ENCODE measurements at regions not wholly inside any gene's neighbourhood (a gene's known extent, or its start where the extent isn't known, plus 50 kb on each side); places are given as distances from the start of the nearest gene placed in this dataset.

DNA sequence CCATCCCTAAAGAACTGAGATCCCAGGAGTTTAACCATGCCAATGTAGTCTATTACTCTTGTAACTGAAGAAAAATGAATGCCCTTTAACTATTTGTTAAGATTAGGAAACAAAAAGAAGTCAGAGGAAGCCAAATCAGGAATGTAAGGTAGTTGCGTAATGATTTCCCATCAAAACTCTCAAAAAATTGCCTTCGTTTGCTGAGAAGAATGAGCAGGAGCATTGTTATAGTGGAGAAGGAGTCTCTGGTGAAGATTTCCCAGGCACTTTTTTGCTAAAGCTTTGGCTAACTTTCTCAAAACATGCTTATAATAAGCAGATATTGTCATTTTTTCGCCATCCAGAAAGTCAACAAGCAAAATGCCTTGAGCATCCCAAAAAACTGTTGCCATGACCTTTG is 224.0 kb upstream of the SIX2 start:
- TF ChIP-seq, protein P1, sequence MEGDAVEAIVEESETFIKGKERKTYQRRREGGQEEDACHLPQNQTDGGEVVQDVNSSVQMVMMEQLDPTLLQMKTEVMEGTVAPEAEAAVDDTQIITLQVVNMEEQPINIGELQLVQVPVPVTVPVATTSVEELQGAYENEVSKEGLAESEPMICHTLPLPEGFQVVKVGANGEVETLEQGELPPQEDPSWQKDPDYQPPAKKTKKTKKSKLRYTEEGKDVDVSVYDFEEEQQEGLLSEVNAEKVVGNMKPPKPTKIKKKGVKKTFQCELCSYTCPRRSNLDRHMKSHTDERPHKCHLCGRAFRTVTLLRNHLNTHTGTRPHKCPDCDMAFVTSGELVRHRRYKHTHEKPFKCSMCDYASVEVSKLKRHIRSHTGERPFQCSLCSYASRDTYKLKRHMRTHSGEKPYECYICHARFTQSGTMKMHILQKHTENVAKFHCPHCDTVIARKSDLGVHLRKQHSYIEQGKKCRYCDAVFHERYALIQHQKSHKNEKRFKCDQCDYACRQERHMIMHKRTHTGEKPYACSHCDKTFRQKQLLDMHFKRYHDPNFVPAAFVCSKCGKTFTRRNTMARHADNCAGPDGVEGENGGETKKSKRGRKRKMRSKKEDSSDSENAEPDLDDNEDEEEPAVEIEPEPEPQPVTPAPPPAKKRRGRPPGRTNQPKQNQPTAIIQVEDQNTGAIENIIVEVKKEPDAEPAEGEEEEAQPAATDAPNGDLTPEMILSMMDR (IDR thresholded peaks at IDR 0.05), result no peak
- no peak for TF ChIP-seq POLR2A (IDR thresholded peaks at IDR 0.05)

All from testis (tissue), 2 donors.